ENCODE measurements at regions not wholly inside any gene's neighbourhood (a gene's known extent, or its start where the extent isn't known, plus 50 kb on each side); places are given as distances from the start of the nearest gene placed in this dataset.
"Not testable (repeated sequence)": the region's sequence is repeated elsewhere in the genome, so short reads cannot be mapped to it uniquely, and the experiment has no call there.

DNA sequence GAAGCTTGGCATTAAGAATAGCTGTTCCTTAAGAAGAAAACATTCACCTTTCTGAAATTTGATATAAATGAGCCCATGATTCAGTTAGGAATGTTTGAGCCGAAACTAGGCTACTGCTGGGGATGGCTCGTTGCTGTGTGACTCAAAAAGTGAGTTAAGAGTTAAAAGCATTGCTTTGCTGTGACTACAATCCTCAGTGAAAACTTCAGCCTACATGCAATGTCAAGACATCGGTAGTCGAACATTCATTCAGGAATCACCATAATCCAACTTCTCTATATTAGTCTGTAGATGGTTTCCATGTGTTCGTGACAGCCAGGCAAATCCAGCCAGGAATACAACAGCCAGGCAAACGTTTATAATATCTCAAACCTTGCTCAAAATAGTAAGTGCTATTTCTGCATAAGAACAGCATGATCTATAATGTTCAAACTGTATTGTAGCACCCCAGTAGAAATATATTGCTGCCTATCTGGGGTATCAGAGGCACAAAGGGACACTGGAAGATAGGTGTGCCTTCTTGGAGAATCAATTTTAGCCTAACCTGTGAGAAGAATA is 1225.1 kb downstream of the CDH8 start:
- no peak for TF ChIP-seq Cebpa-rat (IDR thresholded peaks at IDR 0.05)
- no peak overlapping the region for H3K4me2 ChIP-seq

DNA sequence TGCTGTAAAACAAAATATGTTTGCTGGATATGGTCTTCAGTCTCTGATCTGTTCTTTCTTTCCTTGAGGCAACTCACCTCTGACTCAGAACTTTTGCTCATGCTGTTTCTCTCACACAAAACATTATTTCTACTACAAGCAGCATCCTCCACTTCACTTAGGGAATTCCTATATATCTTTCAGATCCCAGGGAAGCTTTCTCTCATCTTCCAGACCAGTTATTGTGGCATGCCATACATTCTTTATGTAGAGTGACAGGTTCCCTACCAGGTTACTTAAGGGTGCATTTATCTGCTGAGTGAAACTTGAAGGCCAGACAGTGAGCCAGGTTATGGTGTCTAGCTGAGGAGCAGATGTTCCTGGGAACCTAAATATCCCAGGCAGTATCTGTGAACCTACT is 1226.0 kb downstream of the CDH8 start:
- H3K27ac ChIP-seq, result no peak overlapping the region
- H3K4me3 ChIP-seq, result no peak overlapping the region
- no peaks in the 10 kb centered on the region for H4K20me1 ChIP-seq
- no peak overlapping the region for H3K4me2 ChIP-seq
- H3K36me3 ChIP-seq, result no peaks in the 10 kb centered on the region
- H3K4me1 ChIP-seq, result no peaks in the 10 kb centered on the region
- peaks cover 4% of the 10 kb centered on the region; the same call in 1 of the 2 replicates for H3K9me3 ChIP-seq
- no peak for TF ChIP-seq Cebpa-rat (IDR thresholded peaks at IDR 0.05)
- H3K9ac ChIP-seq, result no peak overlapping the region
- no peaks in the 10 kb centered on the region for H3K27me3 ChIP-seq

More for the DNA sequence above, 1225.1 kb downstream of the CDH8 start:
- no peaks in the 10 kb centered on the region for H4K20me1 ChIP-seq
- no peaks in the 10 kb centered on the region for H3K27me3 ChIP-seq
- H3K9ac ChIP-seq, result no peak overlapping the region
- peaks cover 4% of the 10 kb centered on the region; the same call in 1 of the 2 replicates for H3K9me3 ChIP-seq
- no peaks in the 10 kb centered on the region for H3K4me1 ChIP-seq
- H3K27ac ChIP-seq, result no peak overlapping the region
- H3K4me3 ChIP-seq, result no peak overlapping the region
- no peaks in the 10 kb centered on the region for H3K36me3 ChIP-seq

DNA sequence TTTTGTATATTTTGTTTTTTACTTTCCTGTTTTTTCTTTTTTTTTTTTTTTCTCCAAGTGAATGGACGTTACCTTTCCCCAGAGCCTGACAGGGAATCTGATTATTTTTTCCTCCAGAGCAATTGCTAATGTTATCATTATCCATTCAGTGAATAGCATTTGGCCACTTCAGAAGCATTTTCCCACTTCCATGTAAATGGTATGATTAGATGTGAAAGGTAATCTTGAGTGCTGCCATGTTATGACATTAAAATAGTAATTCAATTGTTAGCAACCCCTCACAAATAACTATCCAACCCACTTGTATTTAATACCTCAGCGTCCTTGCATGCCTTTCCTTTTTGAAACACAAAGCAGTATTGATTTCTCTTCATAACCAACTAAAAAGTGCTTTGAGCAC is 1243.8 kb downstream of the CDH8 start:
- Histone ChIP-seq H3K27me3 (no peaks in the 10 kb centered on the region), H3K4me3 (no peak overlapping the region), H3K9me3 (no peaks in the 10 kb centered on the region), H3K4me2 (no peak overlapping the region), H4K20me1 (no peaks in the 10 kb centered on the region), H3K9ac (no peak overlapping the region), H3K4me1 (no peaks in the 10 kb centered on the region), H3K36me3 (no peaks in the 10 kb centered on the region), H3K27ac (no peak overlapping the region)
- TF ChIP-seq Cebpa-rat (IDR thresholded peaks at IDR 0.05), result no peak

DNA sequence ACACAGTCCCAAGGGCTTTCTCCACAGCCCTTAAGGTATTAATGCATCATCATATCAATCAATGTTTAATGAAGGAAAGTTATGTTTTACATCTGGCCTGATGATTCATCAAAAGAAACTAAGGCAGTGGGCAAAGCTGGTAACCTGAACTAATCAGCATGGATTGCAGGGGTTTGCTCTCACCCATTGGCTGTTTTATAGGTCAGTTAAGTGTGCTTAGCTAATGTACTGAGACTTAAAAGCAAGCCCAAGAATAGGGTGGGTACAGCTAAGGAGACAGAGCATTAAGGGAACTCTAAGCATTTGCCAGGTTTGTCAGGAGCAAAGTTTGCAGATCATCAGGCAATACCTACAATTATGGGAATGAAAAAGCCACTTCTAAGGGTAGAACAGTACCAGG is 1247.6 kb downstream of the CDH8 start:
- no peak overlapping the region for H3K4me3 ChIP-seq
- H3K4me1 ChIP-seq, result no peaks in the 10 kb centered on the region
- no peak overlapping the region for H3K4me2 ChIP-seq
- H3K9me3 ChIP-seq, result no peaks in the 10 kb centered on the region
- H3K9ac ChIP-seq, result no peak overlapping the region
- no peaks in the 10 kb centered on the region for H3K36me3 ChIP-seq
- H3K27ac ChIP-seq, result no peak overlapping the region
- H3K27me3 ChIP-seq, result no peaks in the 10 kb centered on the region
- TF ChIP-seq Cebpa-rat (IDR thresholded peaks at IDR 0.05), result no peak
- no peaks in the 10 kb centered on the region for H4K20me1 ChIP-seq

DNA sequence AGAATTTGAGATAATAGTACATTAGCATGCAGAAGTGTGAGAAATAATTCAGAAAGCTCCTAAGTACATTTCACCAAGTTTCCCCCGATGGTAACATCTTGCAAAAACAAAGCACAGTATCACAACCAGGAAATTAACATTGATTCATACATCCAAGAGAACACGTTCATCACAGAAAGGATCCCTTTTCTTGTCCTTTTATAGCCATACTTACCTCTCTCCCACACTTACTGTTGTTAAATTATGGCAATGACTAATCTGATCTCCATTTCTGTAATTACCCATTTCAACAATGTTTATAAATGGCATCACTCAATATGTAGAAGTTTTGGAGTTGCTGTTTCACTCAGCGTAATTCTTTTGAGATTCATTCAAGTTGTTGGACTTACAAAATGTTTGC is 1260.0 kb downstream of the CDH8 start:
- no peaks in the 10 kb centered on the region for H3K27me3 ChIP-seq
- no peak overlapping the region for H3K9ac ChIP-seq
- no peaks in the 10 kb centered on the region for H3K36me3 ChIP-seq

DNA sequence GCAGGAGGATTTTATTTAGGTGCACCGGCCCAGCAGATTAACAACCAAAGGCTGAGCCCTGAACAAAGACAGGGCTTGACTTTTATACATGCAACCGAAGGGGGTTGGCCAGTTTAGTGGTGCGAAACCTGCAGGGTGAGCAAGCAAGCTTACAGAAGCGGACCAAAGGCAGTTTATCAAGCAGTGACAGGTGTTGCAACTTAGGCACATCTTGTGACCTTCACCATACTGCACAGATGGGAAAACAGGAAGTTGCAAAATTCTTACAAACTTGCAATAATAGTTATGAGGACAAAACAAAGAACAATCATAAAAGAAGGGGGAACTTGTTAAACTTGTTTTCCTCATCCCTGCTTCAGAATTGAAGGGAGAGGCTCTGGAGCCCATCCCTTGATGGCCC is 1265.1 kb downstream of the CDH8 start:
- Histone ChIP-seq H3K9ac (no peak overlapping the region), H4K20me1 (no peaks in the 10 kb centered on the region), H3K36me3 (no peaks in the 10 kb centered on the region), H3K4me3 (no peak overlapping the region), H3K27me3 (no peaks in the 10 kb centered on the region), H3K4me1 (no peaks in the 10 kb centered on the region), H3K4me2 (no peak overlapping the region), H3K9me3 (0 out of 2 replicates have a peak, but pooled peaks cover 5% of the 10 kb centered on the region), H3K27ac (no peak overlapping the region)
- TF ChIP-seq Cebpa-rat (IDR thresholded peaks at IDR 0.05), result no peak

More for the DNA sequence above, 1260.0 kb downstream of the CDH8 start:
- Histone ChIP-seq H3K4me2 (no peak overlapping the region), H3K4me1 (no peaks in the 10 kb centered on the region), H3K4me3 (no peak overlapping the region), H3K27ac (no peak overlapping the region), H4K20me1 (no peaks in the 10 kb centered on the region), H3K9me3 (no peaks in the 10 kb centered on the region)
- no peak for TF ChIP-seq Cebpa-rat (IDR thresholded peaks at IDR 0.05)

DNA sequence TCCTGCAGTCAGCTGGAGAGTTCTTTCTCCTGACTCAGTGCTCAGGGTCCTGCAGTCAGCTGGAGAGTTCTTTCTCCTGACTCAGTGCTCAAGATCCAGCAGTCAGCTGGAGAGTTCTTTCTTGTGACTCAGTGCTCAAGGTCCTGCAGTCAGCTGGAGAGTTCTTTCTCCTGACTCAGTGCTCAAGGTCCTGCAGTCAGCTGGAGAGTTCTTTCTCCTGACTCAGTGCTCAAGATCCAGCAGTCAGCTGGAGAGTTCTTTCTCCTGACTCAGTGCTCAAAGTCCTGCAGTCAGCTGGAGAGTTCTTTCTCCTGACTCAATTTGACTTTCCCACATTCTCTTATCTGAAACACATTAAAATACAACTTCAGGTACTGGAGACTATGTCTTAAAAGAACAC is 1265.9 kb downstream of the CDH8 start:
- not testable (repeated sequence) for H3K27ac ChIP-seq, H3K36me3 ChIP-seq, H4K20me1 ChIP-seq, H3K4me2 ChIP-seq, H3K27me3 ChIP-seq, H3K9ac ChIP-seq, H3K9me3 ChIP-seq, H3K4me1 ChIP-seq, H3K4me3 ChIP-seq

DNA sequence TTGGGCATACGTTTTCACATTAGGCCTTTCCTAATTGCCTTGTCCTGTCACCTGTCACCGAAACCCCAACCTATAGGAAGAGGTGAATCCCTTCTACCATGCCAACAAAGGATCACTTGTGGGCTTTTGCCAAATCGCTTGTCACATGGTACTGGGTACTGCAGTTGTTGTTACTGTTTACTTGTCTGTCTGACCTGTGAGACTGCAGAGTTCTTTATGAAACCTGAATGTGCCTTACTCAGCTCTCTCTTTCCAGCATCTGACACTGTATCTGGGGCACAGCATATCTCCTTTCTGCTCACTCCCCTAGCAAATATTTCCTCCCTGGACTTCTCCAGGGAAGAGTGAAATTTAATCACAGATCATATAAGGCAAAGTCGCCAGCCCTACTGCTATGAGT is 1272.4 kb downstream of the CDH8 start:
- Histone ChIP-seq H4K20me1 (no peaks in the 10 kb centered on the region), H3K4me2 (no peak overlapping the region), H3K36me3 (no peaks in the 10 kb centered on the region), H3K27ac (no peak overlapping the region), H3K9ac (no peak overlapping the region), H3K4me3 (no peak overlapping the region), H3K27me3 (no peaks in the 10 kb centered on the region), H3K9me3 (no peaks in the 10 kb centered on the region), H3K4me1 (no peaks in the 10 kb centered on the region)
- no peak for TF ChIP-seq Cebpa-rat (IDR thresholded peaks at IDR 0.05)

DNA sequence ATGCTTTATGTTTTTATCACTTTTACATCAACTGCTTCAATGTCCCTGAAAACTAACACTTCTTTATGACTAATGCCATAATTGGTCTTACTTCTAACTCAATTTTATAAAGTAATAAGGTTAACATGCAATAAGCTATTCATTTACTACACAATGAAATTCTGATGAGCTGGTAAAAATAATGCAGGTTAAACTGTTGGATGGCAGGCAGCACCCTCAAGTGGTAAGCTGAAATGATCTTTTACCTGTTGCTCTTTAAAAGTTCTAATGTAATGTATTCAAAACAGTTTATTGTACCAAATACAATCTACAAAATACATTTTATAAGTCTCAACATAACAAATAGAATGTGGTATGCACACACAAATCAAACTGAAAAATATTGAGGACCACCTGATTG is 1280.3 kb downstream of the CDH8 start:
- Histone ChIP-seq H3K9ac (no peak overlapping the region), H3K27me3 (no peaks in the 10 kb centered on the region), H3K36me3 (no peaks in the 10 kb centered on the region), H4K20me1 (no peaks in the 10 kb centered on the region), H3K4me2 (no peak overlapping the region), H3K9me3 (no peaks in the 10 kb centered on the region), H3K27ac (no peak overlapping the region), H3K4me1 (no peaks in the 10 kb centered on the region), H3K4me3 (no peak overlapping the region)
- TF ChIP-seq Cebpa-rat (IDR thresholded peaks at IDR 0.05), result no peak

DNA sequence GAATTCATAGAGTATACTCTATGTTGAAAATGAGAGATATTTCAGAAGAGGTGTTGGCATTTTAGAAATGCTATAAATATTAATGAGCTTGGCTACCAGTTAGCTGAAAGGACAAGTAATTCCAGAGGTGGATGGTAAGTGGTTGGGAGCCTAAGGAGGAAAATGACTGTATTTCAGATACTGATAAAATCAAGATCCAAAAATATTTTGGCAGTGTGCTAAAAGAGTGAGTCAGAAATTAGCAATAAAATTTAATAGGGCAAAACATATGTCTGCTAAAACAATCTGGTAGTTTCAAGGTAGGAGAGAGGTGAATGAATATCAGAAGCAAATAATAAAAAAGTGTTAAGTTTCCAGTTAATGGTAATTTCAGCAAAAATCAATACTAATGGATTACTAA is 1287.9 kb downstream of the CDH8 start:
- no peaks in the 10 kb centered on the region for H3K27me3 ChIP-seq
- no peak overlapping the region for H3K4me3 ChIP-seq
- H3K27ac ChIP-seq, result no peak overlapping the region
- H3K36me3 ChIP-seq, result no peaks in the 10 kb centered on the region
- no peaks in the 10 kb centered on the region for H3K9me3 ChIP-seq
- H4K20me1 ChIP-seq, result no peaks in the 10 kb centered on the region
- H3K4me1 ChIP-seq, result no peaks in the 10 kb centered on the region
- TF ChIP-seq Cebpa-rat (IDR thresholded peaks at IDR 0.05), result no peak
- no peak overlapping the region for H3K4me2 ChIP-seq
- no peak overlapping the region for H3K9ac ChIP-seq

DNA sequence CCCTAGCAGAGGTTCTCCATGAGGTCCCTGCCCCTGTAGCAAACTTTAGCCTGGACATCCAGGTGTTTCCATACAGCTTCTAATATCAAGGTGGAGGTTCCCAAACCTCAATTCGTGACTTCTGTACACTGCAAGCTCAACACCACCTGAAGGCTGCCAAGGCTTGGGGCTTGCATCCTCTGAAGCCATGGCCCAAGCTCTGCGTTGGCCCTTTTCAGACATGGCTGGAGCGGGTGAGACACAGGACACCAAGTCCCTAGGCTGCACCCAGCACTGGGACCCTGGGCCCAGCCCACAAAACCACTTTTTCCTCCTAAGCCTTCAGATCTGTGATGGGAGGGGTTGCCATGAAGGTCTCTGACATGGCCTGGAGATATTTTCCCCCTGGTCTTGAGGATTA is 1292.0 kb downstream of the CDH8 start:
- Histone ChIP-seq H3K27ac (no peak overlapping the region), H3K4me1 (no peaks in the 10 kb centered on the region), H3K4me3 (no peak overlapping the region), H3K27me3 (no peaks in the 10 kb centered on the region), H4K20me1 (no peaks in the 10 kb centered on the region), H3K9ac (no peak overlapping the region), H3K9me3 (no peaks in the 10 kb centered on the region), H3K4me2 (no peak overlapping the region), H3K36me3 (no peaks in the 10 kb centered on the region)
- TF ChIP-seq Cebpa-rat (IDR thresholded peaks at IDR 0.05), result no peak
